ENCODE measurements at regions not wholly inside any gene's neighbourhood (a gene's known extent, or its start where the extent isn't known, plus 50 kb on each side); places are given as distances from the start of the nearest gene placed in this dataset.
"Not testable (repeated sequence)": the region's sequence is repeated elsewhere in the genome, so short reads cannot be mapped to it uniquely, and the experiment has no call there.

DNA sequence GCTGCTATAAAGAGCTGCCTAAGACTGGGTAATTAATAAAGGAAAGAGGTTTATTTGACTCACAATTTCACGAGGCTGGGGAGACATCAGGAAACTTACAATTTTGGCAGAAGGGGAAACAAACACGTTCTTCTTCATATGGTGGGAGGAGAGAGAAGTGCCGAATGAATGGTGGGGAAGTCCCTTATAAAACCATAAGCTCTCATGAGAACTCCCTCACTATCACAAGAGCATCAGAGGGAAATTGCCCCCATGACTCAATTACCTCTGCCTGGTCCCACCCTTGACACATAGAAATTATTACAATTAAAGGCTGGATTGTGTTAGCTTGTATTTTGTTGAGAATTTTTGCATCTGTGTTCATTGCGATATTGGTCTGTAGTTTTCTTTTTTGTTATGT is 460.5 kb upstream of the RAB6C start:
- H3K36me3 ChIP-seq, result no peaks in the 10 kb centered on the region
- H3K4me3 ChIP-seq (replicated peaks in 1 of 3), result no peak overlapping the region
- TF ChIP-seq, protein P1, sequence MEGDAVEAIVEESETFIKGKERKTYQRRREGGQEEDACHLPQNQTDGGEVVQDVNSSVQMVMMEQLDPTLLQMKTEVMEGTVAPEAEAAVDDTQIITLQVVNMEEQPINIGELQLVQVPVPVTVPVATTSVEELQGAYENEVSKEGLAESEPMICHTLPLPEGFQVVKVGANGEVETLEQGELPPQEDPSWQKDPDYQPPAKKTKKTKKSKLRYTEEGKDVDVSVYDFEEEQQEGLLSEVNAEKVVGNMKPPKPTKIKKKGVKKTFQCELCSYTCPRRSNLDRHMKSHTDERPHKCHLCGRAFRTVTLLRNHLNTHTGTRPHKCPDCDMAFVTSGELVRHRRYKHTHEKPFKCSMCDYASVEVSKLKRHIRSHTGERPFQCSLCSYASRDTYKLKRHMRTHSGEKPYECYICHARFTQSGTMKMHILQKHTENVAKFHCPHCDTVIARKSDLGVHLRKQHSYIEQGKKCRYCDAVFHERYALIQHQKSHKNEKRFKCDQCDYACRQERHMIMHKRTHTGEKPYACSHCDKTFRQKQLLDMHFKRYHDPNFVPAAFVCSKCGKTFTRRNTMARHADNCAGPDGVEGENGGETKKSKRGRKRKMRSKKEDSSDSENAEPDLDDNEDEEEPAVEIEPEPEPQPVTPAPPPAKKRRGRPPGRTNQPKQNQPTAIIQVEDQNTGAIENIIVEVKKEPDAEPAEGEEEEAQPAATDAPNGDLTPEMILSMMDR (IDR thresholded peaks at IDR 0.05), result no peak
- TF ChIP-seq POLR2A (IDR thresholded peaks at IDR 0.05), result no peak
- H3K4me1 ChIP-seq, result no peaks in the 10 kb centered on the region
- intact Hi-C loops (cut with DNase I), result no loop called here
- WGBS, 2 donors, result 66 to 78% methylated on average over 4 of the region's 4 CpGs
- H3K9me3 ChIP-seq, result no peaks in the 10 kb centered on the region
- DNase-seq, result no peak
- H3K27me3 ChIP-seq, result no peaks in the 10 kb centered on the region
- H3K27ac ChIP-seq, result no peak overlapping the region

GRCh38 chr2:129532158-129532557 is 447.3 kb upstream of the RAB6C start:
- 85 to 93% methylated on average over 9 of the region's 9 CpGs for WGBS, 2 donors
- H3K4me3 ChIP-seq (replicated peaks in 1 of 3); intact Hi-C loops (cut with DNase I): not testable (repeated sequence)

DNA sequence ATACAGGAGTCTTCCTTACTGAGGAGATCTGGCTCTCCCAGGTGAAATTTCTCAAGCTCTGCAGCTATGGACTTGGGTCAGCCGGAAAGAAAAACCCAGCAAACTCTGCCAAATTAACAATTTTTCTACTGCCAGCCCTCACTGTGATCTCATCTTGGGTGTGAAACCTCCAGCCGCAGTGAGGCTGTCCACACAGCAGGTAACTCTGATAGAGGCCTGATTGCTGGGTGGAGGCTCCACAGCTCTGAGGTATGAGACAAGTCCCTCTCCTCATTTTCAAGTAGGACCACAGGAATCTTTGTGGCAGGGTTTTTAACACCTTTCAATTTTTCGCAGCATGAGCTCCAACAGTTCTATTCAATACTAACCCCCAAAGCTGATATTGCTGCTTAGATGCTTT is 430.6 kb upstream of the RAB6C start:
- WGBS, 2 donors, result 82 to 91% methylated on average over 3 of the region's 3 CpGs
- TF ChIP-seq, protein P1 (IDR thresholded peaks at IDR 0.05), result no peak
- TF ChIP-seq POLR2A (IDR thresholded peaks at IDR 0.05), result no peak
- DNase-seq, result no peak
- H3K4me3 ChIP-seq (replicated peaks in 1 of 3), result no peak overlapping the region
- H3K27me3 ChIP-seq, result no peaks in the 10 kb centered on the region
- H3K9me3 ChIP-seq, result no peaks in the 10 kb centered on the region
- no peaks in the 10 kb centered on the region for H3K4me1 ChIP-seq
- H3K27ac ChIP-seq, result no peak overlapping the region
- no peaks in the 10 kb centered on the region for H3K36me3 ChIP-seq
- intact Hi-C loops (cut with DNase I), result no loop called here

More at GRCh38 chr2:129532158-129532557, 447.3 kb upstream of the RAB6C start:
- not testable (repeated sequence) for H3K4me1 ChIP-seq, H3K27me3 ChIP-seq, DNase-seq, H3K36me3 ChIP-seq, H3K27ac ChIP-seq, H3K9me3 ChIP-seq

DNA sequence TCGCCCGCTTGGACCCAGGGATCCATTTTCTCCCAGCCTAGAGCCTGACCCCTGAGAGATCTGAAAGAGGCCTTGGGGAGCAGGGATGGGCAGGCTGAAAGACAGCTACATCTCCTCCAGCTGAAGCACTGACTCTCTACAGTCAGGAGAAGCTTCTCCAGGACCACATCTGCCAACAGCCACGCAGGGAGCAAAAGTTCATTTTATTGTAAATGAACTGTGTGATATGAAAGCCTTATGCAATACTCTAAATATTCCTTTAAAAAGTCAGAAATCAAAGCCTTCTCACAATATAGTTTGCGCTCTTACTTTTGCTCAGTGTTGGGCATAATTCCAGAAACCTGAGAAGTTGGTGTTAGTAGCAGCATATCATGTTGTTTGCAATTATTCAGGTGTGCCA is 428.9 kb upstream of the RAB6C start:
- no peaks in the 10 kb centered on the region for H3K36me3 ChIP-seq
- no peak for DNase-seq
- H3K27me3 ChIP-seq, result no peaks in the 10 kb centered on the region
- no peak overlapping the region for H3K27ac ChIP-seq
- no peaks in the 10 kb centered on the region for H3K4me1 ChIP-seq
- intact Hi-C loops (cut with DNase I), result no loop called here
- TF ChIP-seq POLR2A (IDR thresholded peaks at IDR 0.05), result no peak
- TF ChIP-seq, protein P1 (IDR thresholded peaks at IDR 0.05), result no peak
- no peaks in the 10 kb centered on the region for H3K9me3 ChIP-seq
- H3K4me3 ChIP-seq (replicated peaks in 1 of 3), result no peak overlapping the region
- 89 to 90% methylated on average over 4 of the region's 4 CpGs for WGBS, 2 donors

GRCh38 chr2:129554373-129554772 is 425.1 kb upstream of the RAB6C start:
- TF ChIP-seq POLR2A (IDR thresholded peaks at IDR 0.05), result no peak
- TF ChIP-seq, protein P1 (IDR thresholded peaks at IDR 0.05), result no peak
- no peaks in the 10 kb centered on the region for H3K36me3 ChIP-seq
- WGBS, 2 donors, result 39% methylated on average over 3 of the region's 3 CpGs
- no peaks in the 10 kb centered on the region for H3K4me1 ChIP-seq
- no peak overlapping the region for H3K4me3 ChIP-seq (replicated peaks in 1 of 3)
- H3K9me3 ChIP-seq, result no peaks in the 10 kb centered on the region
- no peak overlapping the region for H3K27ac ChIP-seq
- intact Hi-C loops (cut with DNase I), result no loop called here
- no peaks in the 10 kb centered on the region for H3K27me3 ChIP-seq
- DNase-seq, result no peak

GRCh38 chr2:129559101-129559500 is 420.4 kb upstream of the RAB6C start:
- Histone ChIP-seq H3K4me1 (no peaks in the 10 kb centered on the region), H3K27ac (no peak overlapping the region), H3K36me3 (no peaks in the 10 kb centered on the region), H3K9me3 (no peaks in the 10 kb centered on the region), H3K27me3 (no peaks in the 10 kb centered on the region), H3K4me3 (replicated peaks in 1 of 3) (no peak overlapping the region)
- no peak for DNase-seq
- TF ChIP-seq, protein P1 (IDR thresholded peaks at IDR 0.05), result no peak
- TF ChIP-seq POLR2A (IDR thresholded peaks at IDR 0.05), result no peak
- intact Hi-C loops (cut with DNase I), result no loop called here
- WGBS, 2 donors, result 88 to 91% methylated on average over 7 of the region's 8 CpGs

Data from thyroid gland (tissue), 4 donors.